Duodenal mucosa (tissue), 2 donors: ENCODE measurements at regions not wholly inside any gene's neighbourhood (a gene's known extent, or its start where the extent isn't known, plus 50 kb on each side); places are given as distances from the start of the nearest gene placed in this dataset.

ENCODE experiments used
- H3K27ac ChIP-seq: one replicate; pipeline ENCODE4 v1.7.0; 2013; ENCODE audit warnings: low read depth, low read length
- H3K27me3 ChIP-seq, 2 donors: one replicate each; pipeline ENCODE4 v1.7.0; 2013; ENCODE audit warnings: low read length in 2 of 2, control low read depth in 1 of 2; ENCODE audit not compliant: insufficient read depth in 2 of 2, control insufficient read depth in 1 of 2
- H3K36me3 ChIP-seq, 2 donors: one replicate each; pipeline ENCODE4 v1.7.0; 2013; ENCODE audit warnings: low read length in 2 of 2, control low read depth in 1 of 2; ENCODE audit not compliant: insufficient read depth in 2 of 2, control insufficient read depth in 1 of 2
- H3K4me1 ChIP-seq, 2 donors: one replicate each; pipeline ENCODE4 v1.7.0; 2013; ENCODE audit warnings: low read length in 2 of 2, control low read depth in 1 of 2; ENCODE audit not compliant: insufficient read depth in 2 of 2, control insufficient read depth in 1 of 2
- H3K4me3 ChIP-seq, 2 donors: one replicate each; pipeline ENCODE4 v1.7.0; 2013; ENCODE audit warnings: low read length in 2 of 2, low read depth in 1 of 2
- H3K9ac ChIP-seq, 2 donors: one replicate each; pipeline ENCODE4 v1.7.0; 2013; ENCODE audit warnings: low read length in 2 of 2, low read depth in 1 of 2
- H3K9me3 ChIP-seq, 2 donors: one replicate each; pipeline ENCODE4 v1.7.0; 2013; ENCODE audit warnings: low read length in 2 of 2, control low read depth in 1 of 2; ENCODE audit not compliant: control insufficient read depth in 1 of 2

DNA sequence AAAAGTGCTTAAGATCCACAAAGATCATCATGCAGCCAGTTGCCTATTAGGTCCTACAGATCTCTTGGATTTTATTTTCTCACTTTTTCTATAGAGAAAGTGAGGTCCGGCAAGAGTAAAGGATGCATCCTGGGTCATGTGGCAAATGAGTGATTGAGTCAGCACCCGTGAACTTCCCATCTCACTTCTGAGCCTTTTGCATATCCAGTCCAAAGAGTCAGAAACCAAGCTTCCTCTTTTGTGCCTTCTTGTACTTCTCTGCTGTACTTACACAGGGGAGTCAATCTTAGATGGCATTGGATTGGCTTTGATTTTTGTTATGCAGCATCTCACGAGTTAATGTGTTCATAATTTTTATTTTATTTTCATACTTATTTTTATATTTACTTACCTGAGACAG, 114.2 kb upstream of the IRX5 start:
- Histone ChIP-seq H3K27me3 (peaks cover 0 to 2% of the 10 kb centered on the region in 2 donors), H3K9me3 (no peaks in the 10 kb centered on the region), H3K4me3 (no peak overlapping the region), H3K27ac (no peak overlapping the region), H3K36me3 (no peaks in the 10 kb centered on the region), H3K4me1 (no peaks in the 10 kb centered on the region), H3K9ac (no peak overlapping the region)

DNA sequence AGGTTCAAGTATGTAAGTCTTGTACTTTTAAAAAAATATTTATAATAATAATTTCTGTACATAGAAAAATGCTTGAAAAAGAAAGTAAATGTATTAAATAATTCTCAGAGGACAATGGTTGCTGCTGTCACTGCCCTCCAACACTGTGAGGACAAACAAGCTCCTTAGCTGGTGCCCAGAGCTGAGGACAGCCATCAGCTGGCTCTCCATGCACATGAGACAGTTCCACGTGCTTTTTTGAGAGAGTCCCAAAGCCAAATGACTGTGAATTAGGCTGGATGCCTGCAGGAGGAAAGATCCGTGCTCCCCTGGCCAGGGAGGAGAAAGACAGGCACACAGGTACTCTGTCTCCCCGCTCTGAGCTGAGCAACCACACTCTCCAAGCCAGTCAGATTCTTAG, 115.5 kb upstream of the IRX5 start:
- Histone ChIP-seq H3K9me3 (no peaks in the 10 kb centered on the region), H3K27me3 (peaks cover 0 to 2% of the 10 kb centered on the region in 2 donors), H3K9ac (no peak overlapping the region), H3K36me3 (no peaks in the 10 kb centered on the region), H3K4me3 (no peak overlapping the region), H3K27ac (no peak overlapping the region), H3K4me1 (no peaks in the 10 kb centered on the region)

DNA sequence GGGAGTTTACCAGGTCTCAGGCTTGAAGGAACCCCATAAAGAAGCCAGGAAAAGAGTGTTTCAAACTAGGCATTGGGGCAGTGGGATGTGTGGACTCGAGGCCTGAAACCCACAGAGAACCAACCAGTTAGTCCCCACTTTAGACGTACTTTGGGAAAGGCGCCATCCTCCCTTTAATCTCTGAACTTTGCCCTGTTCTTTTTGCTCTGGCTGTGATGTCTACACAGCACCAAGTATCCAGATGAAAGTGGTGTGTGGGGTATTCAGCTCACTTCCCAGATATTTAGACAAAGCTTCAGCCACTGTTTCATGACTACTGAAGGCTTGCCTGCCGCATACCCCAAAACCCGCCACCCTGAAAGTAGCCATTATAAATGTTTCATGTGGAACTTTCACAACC, 116.9 kb upstream of the IRX5 start:
- Histone ChIP-seq H3K36me3 (no peaks in the 10 kb centered on the region), H3K4me1 (no peaks in the 10 kb centered on the region), H3K4me3 (no peak overlapping the region), H3K27me3 (peaks cover 0 to 2% of the 10 kb centered on the region in 2 donors), H3K27ac (no peak overlapping the region), H3K9ac (no peak overlapping the region), H3K9me3 (no peaks in the 10 kb centered on the region)

DNA sequence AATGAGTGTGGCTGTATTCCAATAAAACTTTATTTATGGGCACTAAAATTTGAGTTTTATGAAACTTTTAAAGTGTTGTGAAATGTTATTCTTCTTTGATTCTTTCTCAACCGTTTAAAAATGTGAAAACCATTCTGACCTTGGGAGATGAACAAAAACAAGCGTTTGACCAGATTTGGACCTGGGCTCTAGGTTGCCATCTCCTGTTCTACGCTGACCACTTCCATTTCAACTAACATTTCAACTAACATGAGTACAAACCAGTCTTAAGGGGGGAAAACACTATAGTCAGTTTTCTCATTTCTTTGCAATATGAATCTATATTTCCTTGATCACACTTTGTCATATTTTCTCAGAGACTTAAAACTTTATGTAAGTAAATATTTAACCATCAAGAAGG, 118.4 kb upstream of the IRX5 start:
- Histone ChIP-seq H3K4me1 (no peaks in the 10 kb centered on the region), H3K9ac (no peak overlapping the region), H3K27me3 (peaks cover 0 to 2% of the 10 kb centered on the region in 2 donors), H3K27ac (no peak overlapping the region), H3K4me3 (no peak overlapping the region), H3K36me3 (no peaks in the 10 kb centered on the region), H3K9me3 (no peaks in the 10 kb centered on the region)

DNA sequence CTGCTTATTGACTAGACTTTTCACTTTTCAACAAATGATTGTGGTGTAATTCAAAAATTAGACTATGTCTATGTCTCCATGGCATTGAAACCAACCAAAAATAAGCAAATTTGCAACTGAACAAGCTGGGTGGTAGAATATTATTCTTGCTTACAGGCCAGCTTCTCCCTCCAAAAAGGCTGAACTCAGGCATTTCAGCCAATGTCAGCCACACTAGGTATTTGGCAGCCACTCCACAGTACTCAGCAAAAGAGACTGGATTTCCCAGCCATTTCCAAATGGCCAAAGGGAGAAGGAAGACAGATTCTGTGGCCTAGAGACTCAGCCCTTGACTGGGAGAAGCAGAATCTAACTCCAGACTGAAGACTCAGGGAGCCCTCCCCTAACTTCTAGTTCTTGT, 121.8 kb upstream of the IRX5 start:
- Histone ChIP-seq H3K27me3 (no peaks in the 10 kb centered on the region), H3K4me3 (no peak overlapping the region), H3K4me1 (no peaks in the 10 kb centered on the region), H3K9me3 (no peaks in the 10 kb centered on the region), H3K36me3 (no peaks in the 10 kb centered on the region), H3K27ac (no peak overlapping the region), H3K9ac (no peak overlapping the region)

DNA sequence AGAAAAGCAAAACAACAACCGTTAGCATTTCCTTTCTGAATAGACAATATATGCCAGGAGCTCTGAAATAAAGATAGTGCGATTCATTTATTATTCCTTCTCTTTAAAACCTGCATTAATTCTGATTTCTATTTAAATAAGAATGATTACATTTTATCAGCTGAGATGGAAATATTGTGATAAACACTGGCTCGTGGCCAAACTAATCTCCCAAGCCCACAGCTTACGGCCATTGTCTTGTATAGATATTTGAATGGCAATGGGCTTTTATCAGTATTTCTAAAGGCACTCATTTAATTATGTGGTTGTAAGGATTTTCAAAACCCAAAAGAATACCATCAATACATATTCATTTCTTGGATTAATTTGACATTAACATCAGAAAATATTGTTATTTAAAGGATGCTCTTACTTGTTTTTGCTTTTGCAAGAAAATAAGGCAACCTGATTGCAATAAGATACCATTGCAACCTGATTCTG, 123.7 kb upstream of the IRX5 start:
- H3K9me3 ChIP-seq = no peaks in the 10 kb centered on the region
- H3K4me1 ChIP-seq = no peaks in the 10 kb centered on the region
- H3K27ac ChIP-seq = no peak overlapping the region
- no peak overlapping the region for H3K9ac ChIP-seq
- no peak overlapping the region for H3K4me3 ChIP-seq
- H3K36me3 ChIP-seq = no peaks in the 10 kb centered on the region
- H3K27me3 ChIP-seq = no peaks in the 10 kb centered on the region

DNA sequence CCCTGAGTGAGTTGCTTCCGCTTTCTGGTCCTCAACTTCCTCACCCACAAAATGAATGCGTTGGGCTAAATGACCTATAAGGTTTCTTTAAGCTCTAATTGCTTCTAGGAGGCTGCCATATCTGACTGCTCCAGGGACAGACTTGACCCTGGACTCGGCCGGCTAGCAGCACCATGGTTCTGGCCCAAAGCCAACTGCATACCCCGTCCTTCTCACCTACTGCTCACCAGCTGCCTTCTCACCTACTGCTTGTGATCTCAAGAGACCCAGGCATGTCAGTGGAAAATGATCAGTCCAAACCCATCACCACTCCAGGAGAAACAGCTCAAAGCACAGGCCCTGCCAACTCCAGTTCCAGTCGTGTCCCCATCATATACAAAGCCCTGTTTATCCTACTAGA, 124.3 kb upstream of the IRX5 start:
- Histone ChIP-seq H3K36me3 (no peaks in the 10 kb centered on the region), H3K9ac (no peak overlapping the region), H3K9me3 (no peaks in the 10 kb centered on the region), H3K27me3 (no peaks in the 10 kb centered on the region), H3K4me3 (no peak overlapping the region), H3K27ac (no peak overlapping the region), H3K4me1 (no peaks in the 10 kb centered on the region)

DNA sequence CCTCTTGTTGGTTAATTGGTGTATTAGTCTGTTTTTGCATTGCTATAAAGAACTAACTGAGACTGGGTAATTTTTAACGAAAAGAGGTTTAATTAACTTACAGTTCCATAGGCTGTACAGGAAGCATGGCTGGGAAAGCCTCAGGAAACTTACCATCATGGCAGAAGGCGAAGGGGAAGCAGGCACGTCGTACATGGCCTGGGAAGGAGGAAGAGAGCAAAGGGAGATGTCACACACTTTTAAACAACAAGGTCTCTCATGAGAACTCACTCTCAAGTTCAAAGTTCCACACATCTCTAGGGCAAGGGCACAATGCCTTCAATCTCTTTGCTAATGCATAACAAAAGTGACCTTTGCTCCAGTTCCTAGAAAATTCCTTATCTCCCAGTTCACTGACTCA, 125.0 kb upstream of the IRX5 start:
- H3K27me3 ChIP-seq = no peaks in the 10 kb centered on the region

DNA sequence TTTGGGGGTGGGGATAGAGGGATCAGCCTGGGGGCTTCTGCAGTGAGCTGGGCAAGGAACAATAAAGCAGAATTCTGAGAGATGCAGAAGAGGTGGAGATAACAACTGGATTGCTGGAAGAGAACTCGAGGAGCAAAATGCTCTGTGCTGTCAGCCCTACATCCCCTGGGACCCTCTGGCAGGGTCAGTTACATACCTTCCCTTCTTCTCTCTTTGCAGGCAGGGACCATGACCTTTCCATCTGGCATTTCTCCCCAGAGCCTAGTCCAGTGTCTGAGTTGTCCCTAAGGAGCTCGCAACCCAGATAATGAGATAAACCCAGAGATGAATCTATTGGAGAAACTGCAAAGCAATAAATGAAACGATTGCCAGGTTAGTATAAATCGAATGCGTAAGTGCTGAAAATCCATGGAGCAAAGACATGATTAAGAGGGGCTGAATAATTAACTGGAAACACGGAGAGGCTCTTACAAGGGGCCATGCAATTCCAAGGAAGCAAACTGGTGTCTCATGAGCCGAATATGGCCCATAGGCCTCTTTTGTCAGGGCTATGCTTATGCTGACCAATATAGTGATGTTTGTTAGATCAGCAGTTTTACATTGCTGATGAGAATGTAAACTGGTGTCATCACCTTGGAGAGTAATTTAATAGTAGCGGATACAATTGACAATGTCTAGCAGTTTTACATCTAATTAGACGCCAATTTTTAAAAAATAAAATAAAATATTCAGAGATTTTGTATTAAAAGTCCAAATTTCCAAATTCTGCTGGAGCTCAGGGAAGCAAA, 129.4 kb upstream of the IRX5 start:
- Histone ChIP-seq H3K9ac (no peak overlapping the region), H3K27ac (no peak overlapping the region)

More for the DNA sequence above, 125.0 kb upstream of the IRX5 start:
- Histone ChIP-seq H3K27ac (no peak overlapping the region), H3K4me1 (no peaks in the 10 kb centered on the region), H3K9me3 (no peaks in the 10 kb centered on the region), H3K9ac (no peak overlapping the region), H3K4me3 (no peak overlapping the region), H3K36me3 (no peaks in the 10 kb centered on the region)

DNA sequence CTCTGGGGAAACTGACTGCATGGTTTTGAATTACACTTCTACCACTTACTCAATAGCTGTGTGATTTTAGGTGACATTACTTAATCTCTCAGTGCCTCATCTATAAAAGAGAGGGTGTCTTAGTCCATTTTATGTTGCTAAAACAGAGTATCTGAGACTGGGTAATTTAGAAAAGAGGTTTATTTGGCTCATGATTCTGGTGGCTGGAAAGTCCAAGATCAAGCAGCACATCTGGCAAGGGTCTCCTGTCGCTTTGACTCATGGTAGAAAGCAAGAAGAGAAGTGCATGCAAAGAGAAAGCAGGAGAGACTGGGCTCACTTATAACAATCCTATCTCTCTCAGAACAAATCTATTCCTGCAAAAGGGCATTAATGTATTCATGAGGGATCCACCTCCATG, 132.4 kb upstream of the IRX5 start:
- Histone ChIP-seq H3K4me1 (no peaks in the 10 kb centered on the region), H3K27ac (no peak overlapping the region), H3K4me3 (no peak overlapping the region), H3K27me3 (no peaks in the 10 kb centered on the region), H3K36me3 (no peaks in the 10 kb centered on the region), H3K9me3 (peaks cover 0 to 5% of the 10 kb centered on the region in 2 donors), H3K9ac (no peak overlapping the region)

More for the DNA sequence above, 129.4 kb upstream of the IRX5 start:
- no peak overlapping the region for H3K4me3 ChIP-seq
- no peaks in the 10 kb centered on the region for H3K36me3 ChIP-seq
- H3K4me1 ChIP-seq = no peaks in the 10 kb centered on the region
- peaks cover 0 to 5% of the 10 kb centered on the region in 2 donors for H3K9me3 ChIP-seq
- no peaks in the 10 kb centered on the region for H3K27me3 ChIP-seq
